Right lobe of liver (tissue), 4 donors: ENCODE measurements at regions not wholly inside any gene's neighbourhood (a gene's known extent, or its start where the extent isn't known, plus 50 kb on each side); places are given as distances from the start of the nearest gene placed in this dataset.

Experiments
- POLR2A ChIP-seq: fragments of 450-650 bp; IDR thresholded peaks from one replicate; pipeline ENCODE4 v1.6.1; 2017; ENCODE audit warnings: antibody characterized with exemption, mild to moderate bottlenecking
- TF ChIP-seq, protein P1 (sequence below), 4 donors: fragments of 200-600 bp in 3 of 4; fragments of 450-650 bp in 1 of 4; IDR thresholded peaks; one replicate each; pipeline versions ENCODE4 v1.5.1 to v1.8.0; 2016 to 2022; ENCODE audit warnings: antibody characterized with exemption in 4 of 4, mild to moderate bottlenecking in 2 of 4
- donor health status: DM: no; HTN: no; CAD: no.
- donor health status: DM: no; HTN: no; CAD: no.
- donor health status: DM: no; HTN: yes; CAD: no.

DNA sequence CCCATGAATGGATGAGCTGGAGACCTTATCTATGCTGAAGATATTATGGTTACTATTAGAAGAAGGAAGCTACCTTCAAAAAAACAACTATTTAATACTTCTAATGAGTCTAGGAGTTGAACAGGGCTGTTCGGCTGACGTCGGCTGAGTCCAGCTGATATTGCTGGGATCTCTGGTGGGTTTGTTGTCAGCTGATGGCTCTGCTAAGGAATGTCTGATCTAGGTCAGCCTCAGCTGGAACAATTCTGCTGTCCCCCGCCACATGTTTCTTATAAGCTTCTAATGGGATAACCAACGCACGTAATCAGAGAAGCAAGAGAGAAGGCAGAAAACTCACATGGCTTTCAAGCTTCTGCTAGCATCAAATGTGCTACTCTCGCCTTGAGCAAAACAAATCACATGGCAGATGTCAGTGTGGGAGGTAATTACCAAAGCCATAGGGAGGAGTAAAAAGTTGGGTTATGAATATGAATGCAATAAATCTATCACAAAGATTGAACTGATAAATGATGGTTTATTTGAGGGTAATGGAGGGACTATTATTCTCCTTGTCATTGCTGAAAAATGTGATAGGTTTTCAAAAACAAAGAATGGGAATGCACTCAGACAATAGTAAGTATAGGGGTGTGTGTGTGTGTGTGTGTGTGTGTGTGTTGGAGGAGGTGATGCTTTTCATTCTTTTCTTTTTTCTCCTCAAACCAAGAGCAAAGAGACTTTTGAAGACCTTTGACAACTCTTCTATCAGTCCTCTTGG is 71.5 kb downstream of the BTBD3 start:
- TF ChIP-seq, protein P1, sequence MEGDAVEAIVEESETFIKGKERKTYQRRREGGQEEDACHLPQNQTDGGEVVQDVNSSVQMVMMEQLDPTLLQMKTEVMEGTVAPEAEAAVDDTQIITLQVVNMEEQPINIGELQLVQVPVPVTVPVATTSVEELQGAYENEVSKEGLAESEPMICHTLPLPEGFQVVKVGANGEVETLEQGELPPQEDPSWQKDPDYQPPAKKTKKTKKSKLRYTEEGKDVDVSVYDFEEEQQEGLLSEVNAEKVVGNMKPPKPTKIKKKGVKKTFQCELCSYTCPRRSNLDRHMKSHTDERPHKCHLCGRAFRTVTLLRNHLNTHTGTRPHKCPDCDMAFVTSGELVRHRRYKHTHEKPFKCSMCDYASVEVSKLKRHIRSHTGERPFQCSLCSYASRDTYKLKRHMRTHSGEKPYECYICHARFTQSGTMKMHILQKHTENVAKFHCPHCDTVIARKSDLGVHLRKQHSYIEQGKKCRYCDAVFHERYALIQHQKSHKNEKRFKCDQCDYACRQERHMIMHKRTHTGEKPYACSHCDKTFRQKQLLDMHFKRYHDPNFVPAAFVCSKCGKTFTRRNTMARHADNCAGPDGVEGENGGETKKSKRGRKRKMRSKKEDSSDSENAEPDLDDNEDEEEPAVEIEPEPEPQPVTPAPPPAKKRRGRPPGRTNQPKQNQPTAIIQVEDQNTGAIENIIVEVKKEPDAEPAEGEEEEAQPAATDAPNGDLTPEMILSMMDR (IDR thresholded peaks at IDR 0.05) = no peak
- no peak for TF ChIP-seq POLR2A
